ENCODE measurements at regions not wholly inside any gene's neighbourhood (a gene's known extent, or its start where the extent isn't known, plus 50 kb on each side); places are given as distances from the start of the nearest gene placed in this dataset.

GRCh38 chr3:176412771-176413170, 784.5 kb downstream of the TBL1XR1 start:
- H3K4me3 ChIP-seq (ENCODE audit: low read depth, low read length), result no peak overlapping the region
- no peak for DNase-seq (ENCODE audit: low read depth, low spot score)
- in situ Hi-C loops (cut with HindIII; ENCODE audit: low sequenced_read_pairs), result no loop called here
- TF ChIP-seq, protein P1, sequence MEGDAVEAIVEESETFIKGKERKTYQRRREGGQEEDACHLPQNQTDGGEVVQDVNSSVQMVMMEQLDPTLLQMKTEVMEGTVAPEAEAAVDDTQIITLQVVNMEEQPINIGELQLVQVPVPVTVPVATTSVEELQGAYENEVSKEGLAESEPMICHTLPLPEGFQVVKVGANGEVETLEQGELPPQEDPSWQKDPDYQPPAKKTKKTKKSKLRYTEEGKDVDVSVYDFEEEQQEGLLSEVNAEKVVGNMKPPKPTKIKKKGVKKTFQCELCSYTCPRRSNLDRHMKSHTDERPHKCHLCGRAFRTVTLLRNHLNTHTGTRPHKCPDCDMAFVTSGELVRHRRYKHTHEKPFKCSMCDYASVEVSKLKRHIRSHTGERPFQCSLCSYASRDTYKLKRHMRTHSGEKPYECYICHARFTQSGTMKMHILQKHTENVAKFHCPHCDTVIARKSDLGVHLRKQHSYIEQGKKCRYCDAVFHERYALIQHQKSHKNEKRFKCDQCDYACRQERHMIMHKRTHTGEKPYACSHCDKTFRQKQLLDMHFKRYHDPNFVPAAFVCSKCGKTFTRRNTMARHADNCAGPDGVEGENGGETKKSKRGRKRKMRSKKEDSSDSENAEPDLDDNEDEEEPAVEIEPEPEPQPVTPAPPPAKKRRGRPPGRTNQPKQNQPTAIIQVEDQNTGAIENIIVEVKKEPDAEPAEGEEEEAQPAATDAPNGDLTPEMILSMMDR (IDR thresholded peaks at IDR 0.05; ENCODE audit: low read depth, low read length), result no peak

DNA sequence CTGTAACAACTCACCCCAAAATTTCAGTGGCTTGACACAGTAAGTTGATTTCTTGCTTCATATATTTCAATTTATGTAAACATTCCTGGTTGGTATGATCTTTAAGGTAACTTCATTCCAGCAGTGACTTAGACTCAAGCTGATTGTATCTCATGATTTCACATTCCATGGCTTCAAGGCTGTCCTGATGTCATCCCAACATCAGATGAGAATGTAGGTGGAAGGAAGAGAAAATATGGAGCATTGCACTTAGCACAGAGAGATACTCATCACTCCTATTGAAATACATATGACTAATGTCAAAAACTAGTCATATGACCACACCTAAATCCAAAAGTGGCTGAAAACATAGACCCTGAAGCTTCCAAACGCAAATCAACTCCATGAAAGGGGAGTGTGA, 793.8 kb downstream of the TBL1XR1 start:
- no peak overlapping the region for H3K4me3 ChIP-seq (ENCODE audit: low read depth, low read length)
- in situ Hi-C loops (cut with HindIII; ENCODE audit: low sequenced_read_pairs), result no loop called here
- DNase-seq (ENCODE audit: low read depth, low spot score), result no peak
- TF ChIP-seq, protein P1 (IDR thresholded peaks at IDR 0.05; ENCODE audit: low read depth, low read length), result no peak

- no peak for DNase-seq (ENCODE audit: low read depth, low spot score)
- TF ChIP-seq, protein P1 (IDR thresholded peaks at IDR 0.05; ENCODE audit: low read depth, low read length), result no peak
- in situ Hi-C loops (cut with HindIII; ENCODE audit: low sequenced_read_pairs), result no loop called here
- no peak overlapping the region for H3K4me3 ChIP-seq (ENCODE audit: low read depth, low read length)
Observed at GRCh38 chr3:176401211-176401610, 796.1 kb downstream of the TBL1XR1 start.

- no peak overlapping the region for H3K4me3 ChIP-seq (ENCODE audit: low read depth, low read length)
- in situ Hi-C loops (cut with HindIII; ENCODE audit: low sequenced_read_pairs), result no loop called here
- DNase-seq (ENCODE audit: low read depth, low spot score), result no peak
- TF ChIP-seq, protein P1 (IDR thresholded peaks at IDR 0.05; ENCODE audit: low read depth, low read length), result no peak
Observed at GRCh38 chr3:176399193-176399592, 798.1 kb downstream of the TBL1XR1 start.

DNA sequence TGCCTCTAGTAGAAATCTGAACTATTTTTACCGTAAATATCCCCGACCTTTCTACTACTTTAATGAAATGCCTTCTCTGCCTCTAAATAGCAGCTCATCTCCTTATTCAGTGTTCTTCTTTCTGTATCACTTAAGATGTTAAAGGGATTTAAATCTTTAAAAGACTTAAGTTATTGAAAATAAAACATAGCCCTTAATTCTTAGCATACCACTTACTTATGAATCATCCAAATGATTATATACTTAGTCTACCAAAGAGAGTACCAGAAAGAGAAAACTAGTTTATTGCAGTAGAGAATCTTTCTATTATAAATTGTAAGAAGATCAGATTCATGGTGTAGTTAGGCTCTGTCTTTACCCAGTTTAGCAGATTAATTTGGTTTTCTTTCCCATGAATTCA, 802.0 kb downstream of the TBL1XR1 start:
- in situ Hi-C loops (cut with HindIII; ENCODE audit: low sequenced_read_pairs), result no loop called here

DNA sequence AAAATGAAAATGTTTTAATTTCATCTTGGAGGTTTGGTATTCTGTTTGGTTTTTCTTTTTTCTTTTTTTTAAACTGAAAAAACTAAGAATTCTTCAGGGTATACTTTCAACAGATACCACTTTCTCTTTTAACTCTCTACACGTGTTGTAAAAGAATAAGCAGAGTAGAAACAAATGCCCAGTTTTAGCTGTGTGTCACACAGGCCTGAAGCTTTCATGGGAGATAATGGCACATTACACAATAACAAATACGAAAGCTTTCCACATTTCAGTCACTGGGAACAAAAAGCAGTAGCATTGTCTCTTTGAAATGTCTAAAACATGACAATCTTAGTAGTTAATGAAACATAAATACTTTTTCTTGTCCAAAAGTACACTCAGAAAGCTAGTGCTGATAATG, 818.5 kb downstream of the TBL1XR1 start:
- TF ChIP-seq, protein P1 (IDR thresholded peaks at IDR 0.05; ENCODE audit: low read depth, low read length), result no peak
- no peak overlapping the region for H3K4me3 ChIP-seq (ENCODE audit: low read depth, low read length)
- in situ Hi-C loops (cut with HindIII; ENCODE audit: low sequenced_read_pairs), result no loop called here
- DNase-seq (ENCODE audit: low read depth, low spot score), result no peak

More for the DNA sequence above, 802.0 kb downstream of the TBL1XR1 start:
- TF ChIP-seq, protein P1 (IDR thresholded peaks at IDR 0.05; ENCODE audit: low read depth, low read length), result no peak
- DNase-seq (ENCODE audit: low read depth, low spot score), result no peak
- H3K4me3 ChIP-seq (ENCODE audit: low read depth, low read length), result no peak overlapping the region

- in situ Hi-C loops (cut with HindIII; ENCODE audit: low sequenced_read_pairs), result no loop called here
- TF ChIP-seq, protein P1 (IDR thresholded peaks at IDR 0.05; ENCODE audit: low read depth, low read length), result no peak
- H3K4me3 ChIP-seq (ENCODE audit: low read depth, low read length), result no peak overlapping the region
- no peak for DNase-seq (ENCODE audit: low read depth, low spot score)
Observed at GRCh38 chr3:176376531-176376930, 820.8 kb downstream of the TBL1XR1 start.
